WERI-Rb-1 (cell line): ENCODE measurements at regions not wholly inside any gene's neighbourhood (a gene's known extent, or its start where the extent isn't known, plus 50 kb on each side); places are given as distances from the start of the nearest gene placed in this dataset.

Experiments used
- DNase-seq: peaks from one replicate; pipeline ENCODE4 v3.0.0-alpha.2; 2020
- H3K27ac ChIP-seq: fragments of 250-450 bp; sonication (Bioruptor Pico); 2 replicates; pipeline ENCODE4 v1.5.1; 2020; ENCODE audit warnings: mild to moderate bottlenecking, moderate library complexity
- H3K27me3 ChIP-seq: fragments of 250-450 bp; sonication (Bioruptor Pico); 2 replicates; pipeline ENCODE4 v1.5.1; 2021; ENCODE audit warnings: mild to moderate bottlenecking, low read depth, moderate library complexity; ENCODE audit not compliant: insufficient read depth, severe bottlenecking
- H3K36me3 ChIP-seq: fragments of 250-450 bp; sonication (Bioruptor Pico); 2 replicates; pipeline ENCODE4 v1.5.1; 2020; ENCODE audit warnings: mild to moderate bottlenecking, moderate library complexity
- H3K4me3 ChIP-seq: 2 replicates; pipeline ENCODE4 v1.5.1; 2011; ENCODE audit warnings: low read depth, mild to moderate bottlenecking, control low read depth, low read length
- H3K9me3 ChIP-seq: fragments of 250-450 bp; sonication (Bioruptor Pico); 2 replicates; pipeline ENCODE4 v1.5.1; 2021; ENCODE audit warnings: mild to moderate bottlenecking, moderate library complexity; ENCODE audit not compliant: severe bottlenecking
- TF ChIP-seq, protein P1 (sequence below): IDR thresholded peaks from 2 replicates; pipeline ENCODE4 v1.5.1; 2011; ENCODE audit warnings: low read depth, mild to moderate bottlenecking, control low read depth, inconsistent platforms, low read length

DNA sequence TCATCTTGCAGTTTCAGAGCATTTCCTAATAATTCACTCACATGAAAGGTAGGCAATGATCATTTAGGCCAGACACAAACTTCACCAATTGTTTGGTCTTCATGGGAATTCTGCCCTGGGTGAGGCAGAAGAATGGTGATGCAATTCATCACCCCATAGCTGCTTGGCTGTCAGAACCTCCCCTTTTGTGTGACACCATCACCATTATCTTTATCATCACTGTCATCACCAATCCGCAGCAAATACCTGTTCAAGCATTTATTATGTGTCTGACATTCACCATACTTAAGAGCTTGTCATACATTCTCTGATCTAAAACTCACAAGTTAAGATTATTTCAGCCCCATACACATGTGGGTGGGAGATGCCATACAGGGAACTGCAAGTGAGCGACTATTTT, 799.5 kb upstream of the LRRN3 start:
- no peaks in the 10 kb centered on the region for H3K9me3 ChIP-seq
- no peak for DNase-seq

DNA sequence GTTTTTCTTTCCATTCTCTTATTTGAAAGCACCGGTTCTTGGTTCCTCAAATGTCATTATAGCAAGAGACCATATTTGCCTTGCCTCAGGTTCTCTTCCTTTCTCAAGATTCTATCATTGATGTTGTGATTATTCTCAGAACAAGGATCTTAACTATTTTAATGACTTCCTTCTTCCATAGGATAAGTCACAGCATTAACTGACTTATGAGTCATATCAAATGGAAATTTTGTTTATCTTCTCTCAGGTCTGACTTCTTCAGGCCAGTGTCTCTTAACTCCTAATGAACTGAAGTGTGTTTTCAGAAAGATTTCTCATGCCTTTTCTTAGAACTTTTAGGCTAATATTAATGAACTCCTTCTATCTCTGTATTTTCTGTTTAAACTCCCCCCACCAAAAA, 794.6 kb upstream of the LRRN3 start:
- H3K9me3 ChIP-seq, result no peaks in the 10 kb centered on the region
- no peaks in the 10 kb centered on the region for H3K36me3 ChIP-seq
- no peak overlapping the region for H3K27ac ChIP-seq
- no peaks in the 10 kb centered on the region for H3K27me3 ChIP-seq
- TF ChIP-seq, protein P1, sequence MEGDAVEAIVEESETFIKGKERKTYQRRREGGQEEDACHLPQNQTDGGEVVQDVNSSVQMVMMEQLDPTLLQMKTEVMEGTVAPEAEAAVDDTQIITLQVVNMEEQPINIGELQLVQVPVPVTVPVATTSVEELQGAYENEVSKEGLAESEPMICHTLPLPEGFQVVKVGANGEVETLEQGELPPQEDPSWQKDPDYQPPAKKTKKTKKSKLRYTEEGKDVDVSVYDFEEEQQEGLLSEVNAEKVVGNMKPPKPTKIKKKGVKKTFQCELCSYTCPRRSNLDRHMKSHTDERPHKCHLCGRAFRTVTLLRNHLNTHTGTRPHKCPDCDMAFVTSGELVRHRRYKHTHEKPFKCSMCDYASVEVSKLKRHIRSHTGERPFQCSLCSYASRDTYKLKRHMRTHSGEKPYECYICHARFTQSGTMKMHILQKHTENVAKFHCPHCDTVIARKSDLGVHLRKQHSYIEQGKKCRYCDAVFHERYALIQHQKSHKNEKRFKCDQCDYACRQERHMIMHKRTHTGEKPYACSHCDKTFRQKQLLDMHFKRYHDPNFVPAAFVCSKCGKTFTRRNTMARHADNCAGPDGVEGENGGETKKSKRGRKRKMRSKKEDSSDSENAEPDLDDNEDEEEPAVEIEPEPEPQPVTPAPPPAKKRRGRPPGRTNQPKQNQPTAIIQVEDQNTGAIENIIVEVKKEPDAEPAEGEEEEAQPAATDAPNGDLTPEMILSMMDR, result no peak
- no peak overlapping the region for H3K4me3 ChIP-seq
- DNase-seq, result no peak

More for the DNA sequence above, 799.5 kb upstream of the LRRN3 start:
- Histone ChIP-seq H3K36me3 (no peaks in the 10 kb centered on the region), H3K4me3 (no peak overlapping the region), H3K27ac (no peak overlapping the region), H3K27me3 (no peaks in the 10 kb centered on the region)
- TF ChIP-seq, protein P1, result no peak

- H3K9me3 ChIP-seq, result no peaks in the 10 kb centered on the region
- no peaks in the 10 kb centered on the region for H3K27me3 ChIP-seq
- no peak overlapping the region for H3K27ac ChIP-seq
- H3K36me3 ChIP-seq, result no peaks in the 10 kb centered on the region
- TF ChIP-seq, protein P1, result no peak
- H3K4me3 ChIP-seq, result no peak overlapping the region
- DNase-seq, result no peak
Observed at GRCh38 chr7:110307776-110308175, 783.2 kb upstream of the LRRN3 start.

DNA sequence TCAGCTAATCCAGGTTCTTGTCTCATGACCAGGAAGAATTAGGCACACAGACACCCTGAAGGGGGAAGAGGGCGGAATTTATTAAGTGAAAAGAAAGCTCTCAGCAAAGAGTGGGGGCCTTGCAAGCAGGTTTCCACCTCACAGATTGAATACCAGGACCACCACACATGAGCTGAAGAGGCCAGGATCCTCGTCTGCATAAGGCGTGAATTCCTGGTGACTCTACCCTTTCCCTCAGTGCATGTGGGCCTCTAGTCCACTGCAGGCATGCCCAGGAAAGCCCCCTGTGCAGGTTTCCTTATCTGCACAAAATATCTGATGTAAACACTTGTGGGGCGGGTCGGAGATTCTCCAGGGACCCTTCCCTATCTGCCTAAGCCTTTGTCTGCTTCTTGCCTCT, 782.1 kb upstream of the LRRN3 start:
- no peak overlapping the region for H3K4me3 ChIP-seq
- TF ChIP-seq, protein P1, result no peak
- no peaks in the 10 kb centered on the region for H3K36me3 ChIP-seq
- no peaks in the 10 kb centered on the region for H3K27me3 ChIP-seq
- H3K9me3 ChIP-seq, result no peaks in the 10 kb centered on the region
- H3K27ac ChIP-seq, result no peak overlapping the region
- DNase-seq, result no peak

DNA sequence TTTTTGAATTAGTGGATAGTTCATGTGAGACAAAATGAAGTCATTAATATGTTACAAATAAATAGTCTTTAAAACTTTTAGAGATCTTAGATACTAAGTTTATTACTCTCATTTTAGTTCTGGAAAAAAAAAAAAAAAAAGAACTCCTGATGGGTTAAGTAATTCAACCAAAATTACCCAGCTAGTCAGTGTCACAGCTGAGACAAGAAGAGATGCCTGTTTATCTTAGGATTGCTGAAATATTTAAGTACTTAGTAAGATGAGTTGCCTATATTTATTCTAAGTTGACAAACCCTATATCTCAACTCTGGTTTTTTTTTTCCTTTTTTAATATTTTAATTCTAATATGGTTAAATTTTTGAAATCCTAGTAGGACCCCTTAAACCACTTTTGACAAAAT, 781.0 kb upstream of the LRRN3 start:
- H3K36me3 ChIP-seq, result no peaks in the 10 kb centered on the region
- TF ChIP-seq, protein P1, result no peak
- no peak overlapping the region for H3K27ac ChIP-seq
- H3K9me3 ChIP-seq, result no peaks in the 10 kb centered on the region
- no peaks in the 10 kb centered on the region for H3K27me3 ChIP-seq
- no peak overlapping the region for H3K4me3 ChIP-seq
- no peak for DNase-seq

DNA sequence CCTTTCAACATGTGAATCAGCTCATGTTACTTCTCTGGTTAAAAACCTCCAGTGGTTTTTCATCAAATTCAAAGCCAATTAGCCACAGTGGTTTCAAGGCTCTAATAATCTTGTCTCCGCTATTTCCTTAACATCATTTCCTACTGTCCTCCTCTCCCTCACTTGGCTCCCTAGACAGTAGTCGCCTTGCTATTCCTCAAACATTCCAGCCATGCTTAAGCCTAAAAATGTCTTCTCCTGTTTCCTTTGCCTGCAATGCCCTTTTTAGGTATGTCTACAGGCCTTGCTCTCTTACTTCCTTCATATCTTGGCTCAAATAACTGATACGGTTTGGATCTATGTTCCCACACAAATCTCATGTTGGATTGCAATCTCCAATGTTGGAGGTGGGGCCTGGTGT, 779.4 kb upstream of the LRRN3 start:
- no peaks in the 10 kb centered on the region for H3K36me3 ChIP-seq
- no peak overlapping the region for H3K4me3 ChIP-seq
- TF ChIP-seq, protein P1, result no peak
- no peak for DNase-seq
- no peaks in the 10 kb centered on the region for H3K27me3 ChIP-seq
- H3K9me3 ChIP-seq, result no peaks in the 10 kb centered on the region
- H3K27ac ChIP-seq, result no peak overlapping the region
